ENCODE measurements at regions not wholly inside any gene's neighbourhood (a gene's known extent, or its start where the extent isn't known, plus 50 kb on each side); places are given as distances from the start of the nearest gene placed in this dataset.
A peak's percentile ranks its signal among the peaks of the same experiment; 100 is the strongest.

DNA sequence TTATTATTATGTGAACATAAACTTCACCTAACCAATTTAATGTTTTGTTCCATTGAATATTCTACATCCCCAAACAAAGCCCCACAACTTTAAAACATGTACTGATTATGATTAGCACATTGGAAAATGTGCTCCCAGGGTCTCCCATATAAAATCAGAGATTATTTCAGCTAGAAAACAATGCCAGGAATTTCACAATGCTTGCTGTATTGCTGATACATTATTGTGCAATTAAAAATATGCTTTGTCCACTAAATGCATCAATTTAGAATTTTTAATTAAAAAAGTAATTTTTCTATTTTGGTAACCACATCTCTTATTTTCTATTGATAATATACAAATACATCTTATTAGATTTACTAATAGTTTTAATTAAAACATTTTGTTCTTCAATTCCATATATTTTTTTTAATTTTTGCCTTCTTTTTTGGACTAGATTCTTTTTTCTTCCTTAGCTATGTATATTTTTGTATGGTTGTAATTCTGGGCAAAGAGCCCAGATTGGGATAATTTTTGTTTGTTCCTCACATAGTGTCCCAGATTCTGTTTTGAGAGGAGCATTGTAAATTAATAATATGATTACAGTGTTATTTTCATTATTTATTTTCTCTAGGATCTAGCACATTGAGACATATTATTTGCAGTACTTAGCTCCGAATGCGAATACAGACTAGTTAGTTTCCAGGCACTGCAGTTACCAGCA is 241.5 kb upstream of the CDH18 start:
- no peaks in the 10 kb centered on the region for H3K36me3 ChIP-seq
- H3K4me1 ChIP-seq: no peaks in the 10 kb centered on the region
- no peaks in the 10 kb centered on the region for H3K9me3 ChIP-seq (replicated peaks)
- DNase-seq: no peak
- H3K27ac ChIP-seq: no peak overlapping the region
- no peak overlapping the region for H3K4me3 ChIP-seq
- H3K27me3 ChIP-seq: no peaks in the 10 kb centered on the region

DNA sequence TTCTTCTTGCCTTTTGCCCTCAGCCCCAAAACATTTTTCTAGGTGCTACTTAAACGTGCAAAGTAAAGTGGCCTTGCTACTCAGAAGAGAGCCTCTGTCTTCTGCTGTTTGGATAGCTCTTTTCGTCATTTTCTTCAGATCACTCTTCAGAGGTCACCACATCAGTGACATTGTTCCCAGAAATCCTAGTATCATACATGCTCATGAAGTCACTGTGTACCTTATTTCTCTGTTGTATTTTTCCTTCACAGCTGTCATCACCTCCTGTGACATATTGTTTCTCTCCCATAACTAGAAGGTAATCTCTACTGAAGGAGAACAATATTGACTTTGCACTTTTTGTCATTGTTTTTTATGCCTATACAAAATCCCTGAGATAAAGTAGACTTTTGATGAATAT is 237.0 kb upstream of the CDH18 start:
- H3K27me3 ChIP-seq: no peaks in the 10 kb centered on the region
- H3K4me3 ChIP-seq: no peak overlapping the region
- no peaks in the 10 kb centered on the region for H3K4me1 ChIP-seq
- no peak for DNase-seq
- no peaks in the 10 kb centered on the region for H3K9me3 ChIP-seq (replicated peaks)
- H3K36me3 ChIP-seq: no peaks in the 10 kb centered on the region
- H3K27ac ChIP-seq: no peak overlapping the region

DNA sequence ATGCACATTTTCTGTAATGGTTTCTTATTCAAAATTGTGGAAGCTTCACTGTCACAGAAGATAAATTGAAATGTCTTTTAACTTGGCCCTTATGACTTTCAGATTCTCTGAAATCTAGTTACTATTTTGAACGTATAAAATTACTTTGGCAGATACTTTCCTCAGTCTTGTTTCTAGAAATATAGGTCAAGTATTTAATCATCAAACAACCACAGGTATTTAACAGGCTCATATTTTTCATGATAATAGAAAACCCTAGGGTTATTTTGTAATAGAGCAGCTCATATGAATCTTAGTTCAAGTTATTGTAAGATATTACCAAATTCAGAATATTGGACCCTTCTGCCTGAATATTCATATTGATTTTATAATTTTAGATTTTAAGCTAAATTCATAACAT is 236.0 kb upstream of the CDH18 start:
- Histone ChIP-seq H3K36me3 (no peaks in the 10 kb centered on the region), H3K27ac (no peak overlapping the region), H3K27me3 (no peaks in the 10 kb centered on the region)

DNA sequence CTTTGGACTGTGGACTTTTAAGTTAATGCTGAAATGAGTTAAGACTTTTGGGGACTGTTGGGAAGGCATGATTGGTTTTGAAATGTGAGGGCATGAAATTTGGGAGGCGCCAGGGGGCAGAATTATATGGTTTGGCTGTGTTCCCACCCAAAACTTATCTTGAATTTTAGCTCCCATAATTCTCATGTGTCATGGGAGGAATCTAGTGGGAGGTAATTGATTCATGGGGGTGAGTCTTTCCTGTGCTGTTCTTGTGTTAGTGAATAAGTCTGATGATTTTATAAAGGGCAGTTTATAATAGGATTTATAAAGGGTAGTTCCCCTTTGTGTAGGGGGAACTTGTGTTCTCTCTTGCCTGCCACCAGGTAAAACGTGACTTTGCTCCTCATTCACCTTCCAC is 235.5 kb upstream of the CDH18 start:
- no peaks in the 10 kb centered on the region for H3K9me3 ChIP-seq (replicated peaks)
- no peak for DNase-seq
- H3K4me1 ChIP-seq: no peaks in the 10 kb centered on the region
- no peaks in the 10 kb centered on the region for H3K27me3 ChIP-seq
- no peaks in the 10 kb centered on the region for H3K36me3 ChIP-seq
- no peak overlapping the region for H3K27ac ChIP-seq
- no peak overlapping the region for H3K4me3 ChIP-seq

More for the DNA sequence above, 236.0 kb upstream of the CDH18 start:
- no peak overlapping the region for H3K4me3 ChIP-seq
- no peaks in the 10 kb centered on the region for H3K4me1 ChIP-seq
- no peak for DNase-seq
- H3K9me3 ChIP-seq (replicated peaks): no peaks in the 10 kb centered on the region

DNA sequence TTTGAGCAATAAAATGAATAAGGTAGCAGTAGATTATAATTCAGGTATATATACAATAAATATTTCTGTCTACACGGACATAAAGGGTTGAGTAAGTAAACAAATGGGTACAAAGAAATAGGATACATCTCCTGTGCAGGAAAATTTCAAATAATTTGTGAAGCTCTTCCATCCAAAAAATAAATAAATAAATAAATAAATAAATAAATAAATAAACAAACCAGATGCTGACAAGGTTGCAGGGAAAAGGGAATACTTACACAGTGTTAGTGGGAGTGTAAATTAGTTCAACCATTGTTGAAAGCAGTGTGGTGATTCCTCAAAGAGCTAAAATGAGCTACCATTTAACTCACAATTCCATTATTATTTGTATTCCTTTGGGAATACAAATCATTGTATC is 227.3 kb upstream of the CDH18 start:
- DNase-seq: no peak
- no peaks in the 10 kb centered on the region for H3K36me3 ChIP-seq
- H3K4me1 ChIP-seq: no peaks in the 10 kb centered on the region
- no peaks in the 10 kb centered on the region for H3K9me3 ChIP-seq (replicated peaks)
- H3K27me3 ChIP-seq: no peaks in the 10 kb centered on the region
- H3K27ac ChIP-seq: no peak overlapping the region
- no peak overlapping the region for H3K4me3 ChIP-seq

DNA sequence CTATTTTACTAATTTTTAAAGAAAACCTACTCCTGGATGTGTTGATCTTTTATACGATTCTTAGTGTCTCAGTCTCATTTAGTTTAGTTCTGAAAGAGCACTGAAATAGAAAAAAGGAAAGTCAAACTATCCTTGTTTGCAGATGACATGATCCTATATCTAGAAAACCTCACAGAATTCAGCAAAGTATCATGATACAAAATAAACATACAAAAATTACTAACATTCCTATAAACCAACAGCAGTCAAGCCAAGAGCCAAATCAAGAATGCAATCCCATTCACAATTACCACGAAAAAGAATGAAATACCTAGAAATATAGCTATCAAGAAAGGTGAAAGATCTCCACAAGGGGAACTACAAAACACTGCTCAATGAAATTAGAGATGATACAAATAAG is 225.8 kb upstream of the CDH18 start:
- H3K4me3 ChIP-seq: no peak overlapping the region
- no peak for DNase-seq

DNA sequence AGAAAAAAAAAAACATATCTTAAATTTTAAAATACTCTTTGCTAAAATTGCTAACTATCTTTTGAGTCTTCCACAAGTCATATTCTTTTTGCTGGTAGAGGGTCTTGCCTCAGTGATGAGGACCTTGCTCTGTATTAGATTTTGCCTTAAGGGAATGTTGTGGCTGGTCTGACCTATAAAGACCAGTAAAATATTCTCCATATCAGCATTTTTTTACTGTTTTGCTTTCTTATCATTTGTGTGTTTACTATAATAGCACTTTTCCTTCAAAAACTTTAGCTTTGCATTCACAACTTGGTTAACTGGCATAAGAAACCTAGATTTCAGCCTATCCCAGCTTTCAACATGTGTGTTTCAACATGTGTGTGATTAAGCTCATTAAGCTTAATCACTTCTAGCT is 224.7 kb upstream of the CDH18 start:
- Histone ChIP-seq H3K4me3 (no peak overlapping the region), H3K36me3 (no peaks in the 10 kb centered on the region), H3K27me3 (no peaks in the 10 kb centered on the region), H3K9me3 (replicated peaks) (no peaks in the 10 kb centered on the region), H3K27ac (no peak overlapping the region), H3K4me1 (no peaks in the 10 kb centered on the region)
- no peak for DNase-seq

More for the DNA sequence above, 225.8 kb upstream of the CDH18 start:
- H3K9me3 ChIP-seq (replicated peaks): no peaks in the 10 kb centered on the region
- no peaks in the 10 kb centered on the region for H3K36me3 ChIP-seq
- H3K4me1 ChIP-seq: no peaks in the 10 kb centered on the region
- no peak overlapping the region for H3K27ac ChIP-seq
- no peaks in the 10 kb centered on the region for H3K27me3 ChIP-seq

DNA sequence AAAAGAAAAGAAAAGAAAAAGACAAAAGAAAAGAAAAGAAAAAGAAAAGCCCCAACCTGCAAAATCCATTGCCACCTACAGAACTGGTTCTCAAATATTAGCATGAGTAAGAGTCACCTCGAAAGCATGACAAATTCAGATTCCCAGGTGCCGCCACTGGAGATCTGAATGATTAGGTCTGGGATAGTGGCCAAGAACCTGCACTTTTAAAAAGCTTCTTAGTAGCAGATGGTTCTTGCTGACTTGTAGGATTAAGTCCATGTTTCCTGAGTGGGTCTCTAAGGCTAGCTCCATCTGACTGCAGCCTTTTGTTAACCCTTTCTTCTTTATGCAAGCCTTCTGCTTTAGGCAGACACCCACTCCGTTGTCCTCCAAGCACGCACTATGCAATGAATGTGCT is 178.5 kb upstream of the CDH18 start:
- Histone ChIP-seq H3K27ac (no peak overlapping the region), H3K4me1 (no peaks in the 10 kb centered on the region), H3K27me3 (no peaks in the 10 kb centered on the region), H3K36me3 (no peaks in the 10 kb centered on the region), H3K9me3 (replicated peaks) (no peaks in the 10 kb centered on the region), H3K4me3 (no peak overlapping the region)
- peak; percentile 2 to 16 for DNase-seq

DNA sequence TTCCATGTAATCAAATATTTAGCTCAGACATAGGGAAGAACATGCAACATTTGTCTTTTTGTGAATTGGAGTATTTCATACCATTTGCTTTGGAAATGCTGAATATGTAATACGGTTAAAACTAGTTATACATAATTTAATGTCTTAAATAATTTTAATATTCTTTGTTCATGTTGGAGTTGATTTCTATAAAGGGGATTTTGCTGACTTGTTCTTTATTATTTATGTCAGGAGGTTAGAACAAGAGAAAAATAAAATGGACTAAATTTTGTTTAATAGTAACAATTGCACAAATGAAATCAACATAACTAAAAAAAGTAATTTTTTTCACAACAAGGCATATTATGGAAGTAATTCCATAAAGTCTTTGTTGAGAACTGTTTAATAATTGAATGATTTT is 170.0 kb upstream of the CDH18 start:
- Histone ChIP-seq H3K27me3 (no peaks in the 10 kb centered on the region), H3K4me1 (no peaks in the 10 kb centered on the region), H3K4me3 (no peak overlapping the region), H3K27ac (no peak overlapping the region), H3K36me3 (no peaks in the 10 kb centered on the region), H3K9me3 (replicated peaks) (no peaks in the 10 kb centered on the region)
- no peak for DNase-seq

DNA sequence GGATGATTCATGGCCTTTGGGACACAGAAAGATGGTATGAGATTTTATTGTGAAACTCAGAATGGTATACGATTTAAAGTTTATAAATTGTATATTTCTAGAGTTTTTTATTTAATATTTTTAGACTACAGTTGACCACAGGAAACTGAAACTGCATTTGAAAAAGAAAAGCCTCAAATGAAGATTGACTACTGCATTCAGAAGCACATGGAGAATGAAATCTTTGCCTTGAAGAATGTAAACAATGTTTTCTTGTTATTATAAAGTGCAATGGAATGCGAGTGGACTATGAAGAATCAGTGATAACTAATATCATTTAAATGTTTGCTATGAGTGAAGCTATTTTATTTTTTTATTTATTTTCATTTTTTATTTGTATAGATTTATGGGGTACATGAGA is 169.1 kb upstream of the CDH18 start:
- Histone ChIP-seq H3K9me3 (replicated peaks) (no peaks in the 10 kb centered on the region), H3K27me3 (no peaks in the 10 kb centered on the region), H3K4me3 (no peak overlapping the region), H3K36me3 (no peaks in the 10 kb centered on the region), H3K4me1 (no peaks in the 10 kb centered on the region), H3K27ac (no peak overlapping the region)
- no peak for DNase-seq

DNA sequence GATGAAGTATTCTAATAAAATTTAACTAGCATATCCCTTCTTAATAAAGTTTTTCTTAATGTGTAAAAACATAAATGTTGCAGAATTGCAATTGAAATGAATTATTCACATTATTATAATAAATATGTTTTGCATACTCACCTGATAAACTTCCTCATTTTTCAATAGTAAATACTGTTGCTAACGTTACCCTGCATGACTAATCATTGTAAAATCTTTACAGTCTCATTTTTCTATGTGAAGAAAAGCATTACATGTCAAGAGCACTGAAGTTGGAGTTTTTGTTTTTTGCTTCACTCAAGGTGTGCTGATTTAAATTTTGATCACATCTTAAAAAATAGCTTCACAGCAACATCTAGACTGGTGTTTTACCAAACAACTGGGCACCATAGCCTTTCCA is 157.2 kb upstream of the CDH18 start:
- H3K4me1 ChIP-seq: no peaks in the 10 kb centered on the region

DNA sequence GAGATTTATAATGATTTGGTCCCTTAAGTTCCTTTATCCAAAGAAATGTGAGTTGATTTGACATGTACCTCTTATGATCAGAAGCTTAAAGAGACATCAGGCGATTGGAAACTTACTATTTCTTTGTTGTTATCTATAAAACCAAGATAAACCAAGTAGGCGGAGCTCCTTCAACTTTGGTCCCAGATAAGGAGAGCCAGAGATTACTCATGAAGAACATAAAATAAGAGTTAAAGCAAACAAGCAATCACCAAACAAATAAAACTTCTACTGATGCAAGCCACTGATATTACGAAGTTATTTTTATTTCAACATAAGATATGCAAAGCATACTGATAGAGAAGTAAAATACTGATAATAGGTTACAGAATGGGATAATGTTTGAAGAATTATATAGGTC is 141.5 kb upstream of the CDH18 start:
- Histone ChIP-seq H3K4me1 (no peaks in the 10 kb centered on the region), H3K36me3 (no peaks in the 10 kb centered on the region), H3K27me3 (no peaks in the 10 kb centered on the region), H3K9me3 (replicated peaks) (no peaks in the 10 kb centered on the region), H3K27ac (no peak overlapping the region), H3K4me3 (no peak overlapping the region)
- no peak for DNase-seq

More for the DNA sequence above, 157.2 kb upstream of the CDH18 start:
- Histone ChIP-seq H3K4me3 (no peak overlapping the region), H3K9me3 (replicated peaks) (no peaks in the 10 kb centered on the region), H3K27me3 (no peaks in the 10 kb centered on the region), H3K27ac (no peak overlapping the region), H3K36me3 (no peaks in the 10 kb centered on the region)
- no peak for DNase-seq

DNA sequence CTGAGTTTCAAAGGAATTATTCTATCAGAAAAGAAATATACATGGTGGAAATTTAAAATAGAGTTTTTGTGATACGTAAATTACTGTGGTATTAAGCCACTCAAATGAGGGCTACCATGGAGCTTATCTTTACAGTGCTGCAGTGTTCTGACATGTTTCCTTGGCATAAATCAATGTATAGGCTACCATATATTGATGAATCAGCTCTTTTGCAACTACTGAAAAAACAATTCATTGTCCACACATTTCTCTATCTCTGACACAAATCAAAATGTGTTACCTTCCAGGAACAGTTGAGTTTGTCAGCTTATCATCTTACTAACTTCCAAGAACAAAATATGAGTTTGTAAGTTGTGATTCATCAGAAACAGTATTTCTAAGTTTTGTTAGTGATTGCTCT is 140.3 kb upstream of the CDH18 start:
- Histone ChIP-seq H3K36me3 (no peaks in the 10 kb centered on the region), H3K27me3 (no peaks in the 10 kb centered on the region), H3K9me3 (replicated peaks) (no peaks in the 10 kb centered on the region), H3K4me3 (no peak overlapping the region), H3K27ac (no peak overlapping the region), H3K4me1 (no peaks in the 10 kb centered on the region)
- DNase-seq: no peak

DNA sequence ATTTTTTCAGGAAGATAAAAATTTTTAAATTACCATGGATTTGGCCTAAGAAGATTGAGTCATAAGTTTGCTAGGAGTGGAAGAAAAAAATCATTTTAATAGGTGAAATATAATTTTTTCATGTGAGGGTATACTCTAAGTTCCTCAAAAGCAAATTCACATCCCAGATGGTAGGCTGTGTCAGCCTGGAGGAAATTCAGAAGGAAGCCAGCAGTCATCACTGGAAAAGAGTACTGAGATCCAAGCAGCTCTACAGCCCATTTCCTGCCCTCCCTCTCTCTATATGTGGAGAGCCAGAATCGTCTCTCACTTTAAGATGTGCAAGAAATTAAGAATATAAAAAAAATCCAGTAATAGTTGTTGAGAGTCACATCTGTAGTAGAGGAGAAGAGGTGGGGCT is 126.5 kb upstream of the CDH18 start:
- Histone ChIP-seq H3K9me3 (replicated peaks) (no peaks in the 10 kb centered on the region), H3K27ac (no peak overlapping the region), H3K36me3 (no peaks in the 10 kb centered on the region), H3K4me3 (no peak overlapping the region), H3K27me3 (no peaks in the 10 kb centered on the region), H3K4me1 (no peaks in the 10 kb centered on the region)
- DNase-seq: no peak

DNA sequence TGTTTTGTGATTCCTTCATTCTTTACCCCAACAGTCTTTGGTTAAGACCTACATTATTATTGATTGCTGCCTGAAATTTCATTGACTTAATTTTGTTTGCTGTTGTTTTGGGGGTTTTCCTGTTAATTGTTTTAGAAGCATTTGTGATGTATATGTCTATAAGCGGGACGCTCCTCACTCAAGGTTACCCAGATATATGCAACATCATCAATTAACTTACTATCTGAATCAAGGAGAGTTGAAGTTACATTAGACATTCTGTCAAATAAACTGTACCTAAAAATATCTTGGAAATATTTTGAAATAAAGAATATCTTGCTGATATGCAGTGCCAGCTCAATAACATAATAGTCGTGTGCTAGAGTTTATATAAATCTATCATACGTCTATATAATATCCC is 125.9 kb upstream of the CDH18 start:
- Histone ChIP-seq H3K4me3 (no peak overlapping the region), H3K27ac (no peak overlapping the region), H3K36me3 (no peaks in the 10 kb centered on the region), H3K27me3 (no peaks in the 10 kb centered on the region), H3K4me1 (no peaks in the 10 kb centered on the region), H3K9me3 (replicated peaks) (no peaks in the 10 kb centered on the region)
- no peak for DNase-seq

DNA sequence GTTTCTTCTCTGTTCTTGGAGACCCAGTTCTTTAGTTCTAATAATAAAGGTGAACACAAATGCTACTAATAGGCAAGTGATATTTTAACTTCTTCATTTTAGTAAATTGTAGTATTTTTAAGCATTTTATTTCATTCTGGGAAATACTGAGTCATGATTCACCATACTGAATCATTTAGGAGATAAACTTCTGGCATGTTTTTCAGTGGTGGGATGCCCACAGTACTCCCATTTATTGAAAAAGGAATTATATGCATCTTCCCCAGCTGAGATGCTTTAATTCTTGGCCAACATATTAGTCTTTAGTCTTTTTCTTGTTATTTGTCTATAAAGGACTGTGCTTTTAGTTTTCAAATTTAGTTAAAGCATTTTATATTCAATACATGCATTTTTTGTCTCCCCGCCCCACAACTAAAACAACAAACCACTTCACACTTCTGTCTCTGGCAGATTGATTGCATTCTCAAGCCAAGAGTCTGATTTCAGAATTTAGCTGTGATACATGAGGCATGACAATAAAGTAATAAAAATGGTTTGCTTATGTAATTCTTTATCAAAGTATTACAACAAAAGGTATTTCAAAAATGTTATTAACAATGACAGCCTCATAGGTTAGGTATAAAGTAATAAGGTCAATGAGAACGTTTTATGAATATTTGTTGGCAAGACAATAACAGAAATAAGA is 125.2 kb upstream of the CDH18 start:
- Histone ChIP-seq H3K4me3 (no peak overlapping the region), H3K27ac (no peak overlapping the region), H3K9me3 (replicated peaks) (no peaks in the 10 kb centered on the region), H3K36me3 (no peaks in the 10 kb centered on the region), H3K4me1 (no peaks in the 10 kb centered on the region), H3K27me3 (no peaks in the 10 kb centered on the region)
- no peak for DNase-seq

Data from SJCRH30 (cell line).